ENCODE measurements at regions not wholly inside any gene's neighbourhood (a gene's known extent, or its start where the extent isn't known, plus 50 kb on each side); places are given as distances from the start of the nearest gene placed in this dataset.

DNA sequence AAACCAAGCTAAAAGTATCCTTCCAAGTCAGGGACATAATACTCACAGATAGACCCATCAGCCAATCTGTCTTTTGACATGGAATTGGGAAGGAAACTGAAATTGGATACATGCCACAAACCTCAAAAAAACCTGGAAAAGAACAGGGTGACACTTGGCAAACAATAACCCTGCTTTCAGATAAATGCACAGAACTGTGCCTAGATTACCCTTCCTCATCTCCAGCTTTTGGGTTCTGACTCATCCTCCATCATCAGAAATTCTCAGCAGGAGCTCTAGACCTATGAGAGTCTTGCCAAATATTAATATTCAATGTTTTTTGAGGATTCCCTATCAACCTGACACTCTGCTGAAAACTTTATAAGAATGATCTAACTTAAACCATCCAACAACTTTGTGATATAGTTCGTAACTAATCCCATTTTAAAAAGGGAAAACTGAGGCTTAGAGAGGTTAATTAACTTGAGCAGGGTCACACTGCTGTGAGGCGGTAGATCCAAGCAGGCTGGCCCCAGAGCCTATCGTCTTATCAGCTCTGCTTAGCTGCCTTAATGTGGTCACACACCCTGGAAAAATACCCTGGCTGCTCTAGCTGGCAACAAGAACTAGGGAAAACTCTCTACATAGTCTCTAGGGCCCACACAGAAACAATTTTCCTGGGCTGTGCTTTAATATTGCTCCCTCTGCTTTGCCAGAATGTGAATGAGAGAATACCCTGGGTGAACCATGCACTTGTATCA lies 157.0 kb upstream of the TRPC7 start:
- Histone ChIP-seq H3K4me3 (ENCODE audit: low read depth, low read length) (no peak overlapping the region), H3K4me1 (ENCODE audit: control insufficient read depth, insufficient read depth, low read length) (peaks cover 3% of the 10 kb centered on the region), H3K36me3 (ENCODE audit: control insufficient read depth in 2 of 2, insufficient read depth in 1 of 2, low read length in 2 of 2) (no peaks in the 10 kb centered on the region), H3K27ac (ENCODE audit: extremely low read depth, low read depth, low read length) (no peak overlapping the region), H3K9me3 (ENCODE audit: control insufficient read depth, insufficient read depth, low read depth, low read length) (no peaks in the 10 kb centered on the region)
- CTCF ChIA-PET: no interaction called here
- TF ChIP-seq, protein P1, sequence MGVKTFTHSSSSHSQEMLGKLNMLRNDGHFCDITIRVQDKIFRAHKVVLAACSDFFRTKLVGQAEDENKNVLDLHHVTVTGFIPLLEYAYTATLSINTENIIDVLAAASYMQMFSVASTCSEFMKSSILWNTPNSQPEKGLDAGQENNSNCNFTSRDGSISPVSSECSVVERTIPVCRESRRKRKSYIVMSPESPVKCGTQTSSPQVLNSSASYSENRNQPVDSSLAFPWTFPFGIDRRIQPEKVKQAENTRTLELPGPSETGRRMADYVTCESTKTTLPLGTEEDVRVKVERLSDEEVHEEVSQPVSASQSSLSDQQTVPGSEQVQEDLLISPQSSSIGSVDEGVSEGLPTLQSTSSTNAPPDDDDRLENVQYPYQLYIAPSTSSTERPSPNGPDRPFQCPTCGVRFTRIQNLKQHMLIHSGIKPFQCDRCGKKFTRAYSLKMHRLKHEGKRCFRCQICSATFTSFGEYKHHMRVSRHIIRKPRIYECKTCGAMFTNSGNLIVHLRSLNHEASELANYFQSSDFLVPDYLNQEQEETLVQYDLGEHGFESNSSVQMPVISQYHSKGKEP (tag by site-specific recombination; IDR thresholded peaks at IDR 0.05): no peak
- TF ChIP-seq GLIS2 (tag by site-specific recombination; IDR thresholded peaks at IDR 0.05): no peak
- POLR2A ChIA-PET: no interaction called here

DNA sequence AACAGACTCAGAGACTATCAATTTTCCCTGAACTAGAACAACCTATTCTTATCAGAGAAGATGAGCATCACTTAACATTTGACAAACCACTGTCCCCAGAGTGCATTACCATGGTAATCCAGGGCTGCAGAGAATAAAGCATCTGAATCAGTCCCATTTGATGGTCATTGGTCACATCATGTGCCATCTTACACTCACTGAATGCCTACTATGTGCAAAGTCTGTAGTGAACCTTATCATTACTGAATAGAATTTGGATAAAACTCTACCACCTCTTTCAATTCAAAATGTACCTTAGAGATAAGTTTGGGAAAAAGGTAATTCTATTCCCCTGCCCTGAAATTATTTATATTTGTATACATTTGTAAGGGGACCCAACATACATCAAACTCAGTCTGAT lies 156.4 kb upstream of the TRPC7 start:
- Histone ChIP-seq H3K27ac (ENCODE audit: extremely low read depth, low read depth, low read length) (no peak overlapping the region), H3K4me3 (ENCODE audit: low read depth, low read length) (no peak overlapping the region), H3K9me3 (ENCODE audit: control insufficient read depth, insufficient read depth, low read depth, low read length) (no peaks in the 10 kb centered on the region), H3K4me1 (ENCODE audit: control insufficient read depth, insufficient read depth, low read length) (peaks cover 3% of the 10 kb centered on the region), H3K36me3 (ENCODE audit: control insufficient read depth in 2 of 2, insufficient read depth in 1 of 2, low read length in 2 of 2) (no peaks in the 10 kb centered on the region)
- TF ChIP-seq YY2 (tag by site-specific recombination; IDR thresholded peaks at IDR 0.05): no peak
- TF ChIP-seq PRDM6 (tag by site-specific recombination; IDR thresholded peaks at IDR 0.05): no peak
- TF ChIP-seq GLI2 (tag by site-specific recombination; IDR thresholded peaks at IDR 0.05; ENCODE audit: borderline replicate concordance, low read depth): no peak
- no peak for TF ChIP-seq ZNF488 (tag by site-specific recombination; IDR thresholded peaks at IDR 0.05)
- CTCF ChIA-PET: no interaction called here
- POLR2A ChIA-PET: no interaction called here

- Histone ChIP-seq H3K27ac (ENCODE audit: extremely low read depth, low read depth, low read length) (no peak overlapping the region), H3K4me1 (ENCODE audit: control insufficient read depth, insufficient read depth, low read length) (peaks cover 3% of the 10 kb centered on the region), H3K4me3 (ENCODE audit: low read depth, low read length) (no peak overlapping the region), H3K36me3 (ENCODE audit: control insufficient read depth in 2 of 2, insufficient read depth in 1 of 2, low read length in 2 of 2) (no peaks in the 10 kb centered on the region), H3K9me3 (ENCODE audit: control insufficient read depth, insufficient read depth, low read depth, low read length) (no peaks in the 10 kb centered on the region)
- CTCF ChIA-PET: interaction anchor here (0.6 kb wide), 1 partner anchor 62 kb away, joined by 5 read pairs; no protein-coding TSS in a partner anchor
- POLR2A ChIA-PET: no interaction called here
- TF ChIP-seq, protein P2, sequence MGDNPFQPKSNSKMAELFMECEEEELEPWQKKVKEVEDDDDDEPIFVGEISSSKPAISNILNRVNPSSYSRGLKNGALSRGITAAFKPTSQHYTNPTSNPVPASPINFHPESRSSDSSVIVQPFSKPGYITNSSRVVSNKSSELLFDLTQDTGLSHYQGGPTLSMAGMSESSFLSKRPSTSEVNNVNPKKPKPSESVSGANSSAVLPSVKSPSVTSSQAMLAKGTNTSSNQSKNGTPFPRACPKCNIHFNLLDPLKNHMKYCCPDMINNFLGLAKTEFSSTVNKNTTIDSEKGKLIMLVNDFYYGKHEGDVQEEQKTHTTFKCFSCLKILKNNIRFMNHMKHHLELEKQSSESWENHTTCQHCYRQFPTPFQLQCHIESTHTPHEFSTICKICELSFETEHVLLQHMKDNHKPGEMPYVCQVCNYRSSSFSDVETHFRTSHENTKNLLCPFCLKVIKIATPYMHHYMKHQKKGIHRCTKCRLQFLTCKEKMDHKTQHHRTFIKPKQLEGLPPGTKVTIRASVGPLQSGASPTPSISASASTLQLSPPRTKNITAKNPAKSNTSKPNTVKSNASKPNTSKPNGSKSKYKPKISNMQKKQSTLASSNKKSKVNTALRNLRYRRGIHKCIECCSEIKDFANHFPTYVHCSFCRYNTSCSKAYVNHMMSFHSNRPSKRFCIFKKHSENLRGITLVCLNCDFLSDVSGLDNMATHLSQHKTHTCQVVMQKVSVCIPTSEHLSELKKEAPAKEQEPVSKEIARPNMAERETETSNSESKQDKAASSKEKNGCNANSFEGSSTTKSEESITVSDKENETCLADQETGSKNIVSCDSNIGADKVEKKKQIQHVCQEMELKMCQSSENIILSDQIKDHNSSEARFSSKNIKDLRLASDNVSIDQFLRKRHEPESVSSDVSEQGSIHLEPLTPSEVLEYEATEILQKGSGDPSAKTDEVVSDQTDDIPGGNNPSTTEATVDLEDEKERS (tag by site-specific recombination; IDR thresholded peaks at IDR 0.05): no peak
These were observed 153.5 kb upstream of the TRPC7 start for GRCh38 chr5:136518814-136519213.

- ChIA-PET POLR2A (no interaction called here), CTCF (interaction anchor here (1.2 kb wide), 1 partner anchor 10 kb away, joined by 4 read pairs; no protein-coding TSS in a partner anchor)
- Histone ChIP-seq H3K4me1 (ENCODE audit: control insufficient read depth, insufficient read depth, low read length) (peaks cover 3% of the 10 kb centered on the region), H3K4me3 (ENCODE audit: low read depth, low read length) (no peak overlapping the region), H3K9me3 (ENCODE audit: control insufficient read depth, insufficient read depth, low read depth, low read length) (no peaks in the 10 kb centered on the region), H3K27ac (ENCODE audit: extremely low read depth, low read depth, low read length) (no peak overlapping the region), H3K36me3 (ENCODE audit: control insufficient read depth in 2 of 2, insufficient read depth in 1 of 2, low read length in 2 of 2) (no peaks in the 10 kb centered on the region)
- TF ChIP-seq ATF2 (tag by site-specific recombination; IDR thresholded peaks at IDR 0.05; ENCODE audit: low read depth) (peak; percentile 67), ZNF184 (tag by site-specific recombination; IDR thresholded peaks at IDR 0.05) (no peak)
- TF ChIP-seq, protein P1 (tag by site-specific recombination; IDR thresholded peaks at IDR 0.05): no peak
These were observed 152.8 kb upstream of the TRPC7 start for GRCh38 chr5:136518174-136518573.

Measured in HEK293 (cell line).